Dermis blood vessel endothelial cell (primary cell): ENCODE measurements at regions not wholly inside any gene's neighbourhood (a gene's known extent, or its start where the extent isn't known, plus 50 kb on each side); places are given as distances from the start of the nearest gene placed in this dataset.
"Not testable (repeated sequence)": the region's sequence is repeated elsewhere in the genome, so short reads cannot be mapped to it uniquely, and the experiment has no call there.

Experiments
- DNase-seq: peaks from one replicate; pipeline ENCODE4 v3.0.0; 2010

DNA sequence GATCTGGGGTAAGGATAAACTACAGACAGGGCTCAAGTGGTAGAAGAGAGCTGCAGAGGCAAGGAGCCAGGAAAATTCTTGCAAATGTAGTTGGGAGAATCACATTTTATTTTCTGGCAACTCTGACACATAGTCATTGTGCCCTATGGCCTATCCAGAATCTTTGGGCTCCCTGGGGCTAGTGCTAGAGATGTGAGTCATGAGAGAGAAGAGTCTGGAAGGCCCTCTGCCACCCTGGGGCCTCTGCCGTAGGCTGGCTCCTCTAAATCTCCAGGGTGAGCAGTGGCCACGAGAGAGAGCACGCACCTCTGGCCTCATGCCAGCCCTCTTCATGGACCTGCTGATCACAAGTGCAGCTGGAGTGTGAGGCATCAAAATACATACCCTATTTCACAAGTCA is 74.3 kb upstream of the SSBP2 start:
- no peak for DNase-seq

DNA sequence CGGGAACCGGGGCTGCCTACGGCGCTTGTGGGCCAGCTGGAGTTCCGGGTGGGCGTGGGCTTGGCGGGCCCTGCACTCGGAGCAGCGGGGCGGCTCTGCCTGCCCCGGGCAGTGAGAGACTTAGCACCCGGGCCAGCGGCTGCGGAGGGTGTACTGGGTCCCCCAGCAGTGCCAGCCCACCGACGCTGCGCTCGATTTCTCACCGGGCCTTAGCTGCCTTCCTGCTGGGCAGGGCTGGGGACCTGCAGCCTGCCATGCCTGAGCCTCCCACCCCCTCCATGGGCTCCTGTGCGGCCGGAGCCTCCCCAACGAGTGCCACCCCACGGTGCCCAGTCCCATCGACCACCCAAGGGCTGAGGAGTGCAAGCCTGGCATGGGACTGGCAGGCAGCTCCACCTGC is 72.8 kb upstream of the SSBP2 start:
- DNase-seq = not testable (repeated sequence)

DNA sequence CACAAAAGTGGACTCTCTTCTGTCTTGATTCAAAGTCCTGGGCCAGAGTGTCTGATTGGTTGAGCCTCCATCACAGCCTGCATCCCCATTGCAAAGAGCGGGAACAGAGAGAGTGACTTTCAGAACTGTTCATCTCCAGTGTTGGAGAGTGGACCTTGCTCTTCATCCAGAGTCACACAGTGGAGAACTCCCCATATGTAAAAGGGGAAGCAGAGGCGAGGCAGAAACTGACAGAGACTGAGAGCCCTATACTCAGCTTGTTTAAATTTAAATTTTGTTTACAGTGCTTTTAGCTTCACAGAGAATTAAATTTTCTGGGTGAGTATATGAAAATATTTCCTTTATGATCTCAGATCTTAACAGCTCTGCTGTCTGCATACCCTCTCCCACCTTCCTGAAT is 70.0 kb upstream of the SSBP2 start:
- DNase-seq = no peak

DNA sequence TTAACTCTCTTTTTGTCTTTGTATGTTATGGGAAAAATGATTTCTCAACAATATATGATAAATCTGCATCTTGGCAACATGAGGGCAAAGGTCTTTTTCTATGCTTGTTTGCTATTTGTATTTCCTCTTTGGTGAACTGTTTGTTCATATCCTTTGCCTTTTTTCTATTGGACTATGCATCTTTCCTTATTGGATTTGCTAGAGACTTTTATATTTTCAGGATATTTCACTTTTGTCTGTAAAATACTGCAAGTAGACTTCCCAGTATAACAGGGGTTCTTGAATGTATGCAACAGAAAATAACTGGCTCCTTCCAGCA is 69.4 kb upstream of the SSBP2 start:
- DNase-seq = no peak

DNA sequence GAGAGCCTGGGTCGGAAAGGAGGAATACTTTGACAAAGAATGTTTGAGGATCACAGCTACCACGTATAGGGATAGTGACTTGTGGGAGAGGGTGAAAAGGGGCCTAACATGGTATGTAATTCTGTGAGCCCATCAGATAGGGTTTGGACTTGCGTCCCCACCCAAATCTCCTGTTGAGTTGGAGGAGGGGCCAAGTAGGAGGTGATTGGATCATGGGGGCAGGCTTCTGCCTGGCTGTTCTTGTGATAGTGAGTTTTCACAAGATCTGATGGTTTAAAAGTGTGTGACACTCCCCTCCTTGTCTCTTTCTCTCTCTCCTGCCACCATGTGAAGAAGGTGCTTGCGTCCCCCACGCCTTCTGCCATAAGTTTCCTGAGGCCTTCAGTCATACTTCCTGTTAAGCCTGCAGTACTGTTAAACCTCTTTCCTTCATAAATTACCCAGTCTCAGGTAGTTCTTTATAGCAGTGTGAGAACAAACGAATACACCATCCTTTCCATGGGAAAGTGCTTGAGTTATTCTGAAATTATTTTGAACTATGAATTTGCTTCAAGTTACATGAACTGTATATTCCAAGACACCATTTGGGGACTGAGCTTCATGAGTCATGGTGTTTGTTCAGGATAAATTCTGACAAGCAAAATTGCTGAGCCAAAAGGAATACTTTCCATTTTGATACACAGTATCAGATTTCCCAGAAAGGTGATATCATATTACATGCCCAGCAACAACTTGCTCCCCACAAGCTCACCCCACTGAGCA is 68.8 kb upstream of the SSBP2 start:
- peak; percentile 37 for DNase-seq

DNA sequence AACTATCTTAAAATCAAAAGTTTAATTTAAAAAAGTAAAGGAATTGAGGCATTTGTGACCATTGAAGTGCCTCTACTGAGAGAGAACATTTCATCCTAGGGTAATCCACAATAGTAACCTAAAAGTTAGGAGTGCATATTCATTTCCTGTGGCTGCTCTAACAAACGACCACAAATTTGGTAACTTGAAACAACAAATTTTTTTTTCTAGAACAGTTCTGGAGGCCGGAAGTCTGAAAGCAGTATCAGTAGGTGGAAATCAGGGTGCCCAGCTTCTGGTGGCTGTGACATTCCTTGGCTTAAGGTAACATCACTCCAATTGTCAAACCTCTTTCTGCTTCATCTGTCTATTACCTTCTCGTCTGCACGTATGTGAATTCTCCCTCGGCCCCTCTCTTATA is 67.1 kb upstream of the SSBP2 start:
- no peak for DNase-seq

DNA sequence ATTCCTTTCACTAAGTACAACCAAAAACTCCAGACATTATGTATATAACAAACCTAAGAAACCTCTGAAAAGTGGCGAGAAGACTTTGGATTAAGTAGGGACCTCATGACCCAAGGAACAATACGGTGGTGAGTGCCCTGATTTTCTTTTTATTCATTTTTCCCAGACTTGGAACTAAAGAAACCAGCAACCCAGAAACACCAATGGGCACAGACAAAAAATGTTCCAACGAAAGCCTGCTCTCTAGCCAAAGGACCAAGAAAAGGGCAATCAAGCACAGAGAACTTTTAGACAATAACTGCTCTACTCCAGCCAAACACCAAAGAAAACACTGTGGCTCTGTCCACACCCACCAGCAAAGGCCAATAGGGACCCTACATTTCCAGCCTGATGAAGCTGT is 66.2 kb upstream of the SSBP2 start:
- DNase-seq = no peak

DNA sequence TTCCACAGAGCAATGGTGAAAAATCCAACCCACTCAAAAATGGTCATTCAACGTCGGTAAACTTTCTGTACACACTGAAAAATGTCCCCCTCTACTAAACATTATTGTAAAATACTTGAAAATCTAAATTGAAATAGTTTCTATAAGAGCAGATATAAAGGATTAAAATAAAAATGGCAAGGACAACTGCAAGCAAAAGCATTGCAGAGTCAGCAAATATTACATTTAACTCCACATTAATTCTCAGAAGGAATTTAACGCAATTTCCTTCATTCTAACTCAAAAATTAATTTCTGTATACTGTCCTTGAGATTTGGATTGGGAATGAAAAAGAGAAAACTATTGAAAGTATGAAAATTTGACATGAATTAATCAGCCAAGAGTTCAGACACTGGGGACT is 64.4 kb upstream of the SSBP2 start:
- DNase-seq = no peak

DNA sequence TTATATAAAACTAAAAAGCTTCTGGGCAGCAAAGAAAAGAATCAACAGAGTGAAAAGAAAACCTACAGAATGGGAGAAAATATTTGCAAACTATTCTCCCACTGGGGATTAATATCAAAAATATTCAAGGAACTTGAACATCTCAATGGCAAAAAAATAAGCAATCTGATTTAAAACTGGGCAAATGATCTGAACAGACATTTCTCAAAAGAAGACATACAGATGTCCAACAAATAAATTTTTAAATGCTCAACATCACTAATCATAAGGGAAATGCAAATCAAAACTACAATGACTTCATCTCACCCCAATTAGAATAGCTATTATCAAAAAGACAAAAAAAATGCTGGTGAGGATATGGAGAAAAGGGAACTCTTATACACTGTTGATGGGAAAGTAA is 57.2 kb upstream of the SSBP2 start:
- no peak for DNase-seq

DNA sequence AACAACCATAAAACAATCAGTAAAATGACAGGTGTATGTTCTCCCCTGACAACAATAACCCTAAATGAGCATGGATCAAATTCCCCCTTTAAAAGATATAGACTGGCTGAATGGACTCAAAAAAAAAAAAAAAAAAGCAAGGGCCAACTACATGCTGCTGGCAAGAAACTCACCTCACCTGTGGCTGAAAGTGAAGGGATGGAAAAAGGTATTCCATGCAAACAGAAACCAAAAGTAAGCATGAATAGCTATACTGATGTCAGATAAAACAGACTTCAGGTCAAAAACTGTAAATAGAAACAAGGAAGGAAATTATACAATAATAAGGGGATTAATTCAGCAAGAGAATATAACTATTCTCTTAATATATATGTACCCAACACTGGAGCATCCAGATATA is 54.2 kb upstream of the SSBP2 start:
- DNase-seq = no peak

DNA sequence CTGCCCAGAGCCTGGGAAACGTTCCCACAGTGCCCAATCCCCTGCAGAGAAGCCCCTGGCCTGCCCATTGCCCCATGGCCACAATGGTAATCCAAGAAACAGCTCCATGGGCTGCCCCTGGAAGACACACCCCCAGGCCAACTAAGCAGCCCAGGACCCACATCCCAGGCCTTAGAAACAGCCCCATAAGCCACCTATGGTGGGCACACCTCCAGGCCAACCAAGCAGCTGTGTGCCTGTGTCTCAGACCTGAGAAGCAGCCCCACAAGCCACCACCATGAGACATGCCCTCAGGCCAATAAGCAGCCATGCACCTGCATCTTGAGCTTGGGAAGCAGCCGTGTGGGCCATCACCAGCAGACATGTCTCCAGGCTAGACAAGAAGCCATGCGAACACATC is 52.9 kb upstream of the SSBP2 start:
- no peak for DNase-seq

DNA sequence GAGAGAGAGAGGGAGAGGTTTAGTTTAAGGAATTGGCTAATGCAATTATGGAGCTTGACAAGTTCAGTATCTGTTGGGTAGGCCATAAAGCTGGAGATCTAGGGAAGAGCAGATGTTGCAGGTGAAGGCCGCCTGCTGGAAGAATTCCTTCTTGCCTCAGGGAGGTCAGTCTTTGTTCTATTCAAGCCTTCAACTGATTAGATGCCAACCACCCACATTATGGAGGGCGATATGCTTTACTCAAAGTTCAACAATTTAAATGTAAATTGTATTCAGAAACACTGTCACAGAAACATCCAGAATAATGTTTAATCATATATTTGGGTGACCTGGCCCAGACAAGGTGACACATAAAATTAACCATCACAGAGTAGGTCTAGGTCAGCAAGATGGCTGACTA is 51.7 kb upstream of the SSBP2 start:
- no peak for DNase-seq

DNA sequence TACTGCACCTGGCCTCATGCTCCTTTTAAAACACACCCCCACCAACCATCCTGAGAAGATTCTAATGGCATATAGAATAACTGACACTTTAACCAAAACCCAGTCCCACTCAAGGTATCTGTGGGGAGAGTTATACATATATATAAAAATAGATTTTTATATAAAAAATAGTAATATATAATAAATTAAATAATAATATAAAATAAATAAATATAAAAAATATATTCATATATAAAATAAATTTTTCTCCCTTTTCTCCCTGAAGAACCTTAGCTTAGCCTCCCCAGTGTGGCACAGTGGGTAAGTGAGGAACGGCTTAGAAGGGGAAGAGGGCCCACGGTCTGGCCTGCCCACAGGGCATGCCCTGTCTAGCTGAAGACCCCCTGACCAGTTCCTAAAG is 51.1 kb upstream of the SSBP2 start:
- DNase-seq = no peak

DNA sequence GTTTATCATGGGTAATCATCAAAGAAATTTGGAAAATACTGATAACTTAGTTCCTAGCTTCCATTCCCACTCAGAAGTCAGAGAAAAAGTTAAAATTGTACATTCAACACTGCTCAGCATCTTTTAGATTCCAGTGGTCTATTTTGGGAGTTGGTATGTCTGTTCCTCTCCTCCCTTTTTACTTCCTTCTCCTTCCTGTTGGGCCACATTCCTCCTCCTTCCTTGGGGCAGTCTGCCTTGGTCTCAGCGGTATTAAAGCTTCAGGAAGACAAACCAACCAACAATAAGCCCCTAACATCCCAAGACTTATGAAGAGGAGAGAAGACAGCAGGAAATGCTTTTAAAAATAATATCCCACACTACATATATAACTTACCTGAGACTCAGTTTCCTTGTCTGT is 49.9 kb upstream of the SSBP2 start:
- DNase-seq = no peak
